Stimulated activated CD4-positive, alpha-beta T cell treated with anti-CD3 and anti-CD28 coated beads, Interleukin-12 subunit alpha, Interleukin-12 subunit beta, amount 100 ng/mL, for 48 hours (primary cell): ENCODE measurements at regions not wholly inside any gene's neighbourhood (a gene's known extent, or its start where the extent isn't known, plus 50 kb on each side); places are given as distances from the start of the nearest gene placed in this dataset.

Source experiments
- DNase-seq, 3 donors: peaks; one replicate each; pipeline ENCODE4 v3.0.0-alpha.2; 2020; ENCODE audit warnings: low read depth in 2 of 3, low spot score in 1 of 3

GRCh38 chr1:87765057-87765680 lies 436.5 kb downstream of the LMO4 start:
- DNase-seq, result no peak

GRCh38 chr1:87765681-87766070 lies 437.0 kb downstream of the LMO4 start:
- DNase-seq, result no peak

- no peak for DNase-seq
These were observed 438.1 kb downstream of the LMO4 start for GRCh38 chr1:87766737-87767136.

GRCh38 chr1:87778896-87779295 lies 450.2 kb downstream of the LMO4 start:
- DNase-seq, result no peak

GRCh38 chr1:87781554-87781953 lies 452.9 kb downstream of the LMO4 start:
- DNase-seq, result no peak

GRCh38 chr1:87783315-87783714 lies 454.6 kb downstream of the LMO4 start:
- DNase-seq, result no peak

GRCh38 chr1:87785386-87785785 lies 456.7 kb downstream of the LMO4 start:
- no peak for DNase-seq

- DNase-seq, result no peak
These were observed 457.5 kb downstream of the LMO4 start for GRCh38 chr1:87786229-87786628.

GRCh38 chr1:87786861-87787545 lies 458.3 kb downstream of the LMO4 start:
- no peak for DNase-seq

- no peak for DNase-seq
These were observed 458.9 kb downstream of the LMO4 start for GRCh38 chr1:87787551-87787950.

- DNase-seq, result no peak
These were observed 462.1 kb downstream of the LMO4 start for GRCh38 chr1:87790756-87791155.

- DNase-seq, result no peak
These were observed 463.5 kb downstream of the LMO4 start for GRCh38 chr1:87791931-87792740.

- no peak for DNase-seq
These were observed 466.3 kb downstream of the LMO4 start for GRCh38 chr1:87794788-87795614.

- DNase-seq, result no peak
These were observed 467.1 kb downstream of the LMO4 start for GRCh38 chr1:87795615-87796337.

GRCh38 chr1:87796471-87796901 lies 467.8 kb downstream of the LMO4 start:
- DNase-seq, result no peak

GRCh38 chr1:87799451-87799850 lies 470.8 kb downstream of the LMO4 start:
- no peak for DNase-seq

- DNase-seq, result no peak
These were observed 471.3 kb downstream of the LMO4 start for GRCh38 chr1:87800006-87800405.

GRCh38 chr1:87803375-87803774 lies 474.7 kb downstream of the LMO4 start:
- no peak for DNase-seq

GRCh38 chr1:87804128-87804527 lies 475.4 kb downstream of the LMO4 start:
- no peak for DNase-seq

- no peak for DNase-seq
These were observed 477.1 kb downstream of the LMO4 start for GRCh38 chr1:87805666-87806378.
